Kidney (tissue), 13 donors: ENCODE measurements at regions not wholly inside any gene's neighbourhood (a gene's known extent, or its start where the extent isn't known, plus 50 kb on each side); places are given as distances from the start of the nearest gene placed in this dataset.
A peak's percentile ranks its signal among the peaks of the same experiment; 100 is the strongest.

Experiments used
- DNase-seq, 5 donors: peaks; one replicate each; pipeline ENCODE4 v3.0.0-alpha.2; 2013 to 2020
- FAIRE-seq: peaks from 2 replicates; lab custom pipeline; 2012; peaks lifted over from hg19 to GRCh38; lab: Jason Lieb, UNC
- H3K27ac ChIP-seq, 2 donors: one replicate each; pipeline ENCODE4 v1.7.0; 2013; ENCODE audit warnings: low read depth in 2 of 2, low read length in 2 of 2, inconsistent platforms in 1 of 2
- H3K27me3 ChIP-seq: one replicate; pipeline ENCODE4 v1.7.1; 2013; ENCODE audit warnings: low read length, inconsistent platforms; ENCODE audit not compliant: control insufficient read depth, insufficient read depth
- H3K36me3 ChIP-seq, 3 donors: one replicate each; pipeline versions ENCODE4 v1.7.0 to v1.7.1; 2013; ENCODE audit warnings: low read length in 3 of 3, control low read depth in 1 of 3, inconsistent platforms in 1 of 3; ENCODE audit not compliant: insufficient read depth in 3 of 3, control insufficient read depth in 2 of 3
- H3K4me1 ChIP-seq, 3 donors: one replicate each; pipeline versions ENCODE4 v1.7.0 to v1.7.1; 2013; ENCODE audit warnings: low read length in 3 of 3, inconsistent platforms in 1 of 3, low read depth in 1 of 3; ENCODE audit not compliant: control insufficient read depth in 2 of 3, insufficient read depth in 2 of 3
- H3K4me3 ChIP-seq, 3 donors: one replicate each; pipeline versions ENCODE4 v1.7.0 to v1.8.1; 2013; ENCODE audit warnings: low read length in 3 of 3, control low read depth in 1 of 3, inconsistent platforms in 1 of 3
- H3K9ac ChIP-seq, 3 donors: one replicate each; pipeline versions ENCODE4 v1.7.0 to v1.7.1; 2013; ENCODE audit warnings: low read length in 3 of 3, control low read depth in 1 of 3, inconsistent platforms in 1 of 3
- H3K9me3 ChIP-seq, 3 donors: one replicate each; pipeline versions ENCODE4 v1.7.0 to v1.7.1; 2013; ENCODE audit warnings: low read length in 3 of 3, control low read depth in 1 of 3, inconsistent platforms in 1 of 3; ENCODE audit not compliant: control insufficient read depth in 2 of 3, insufficient read depth in 1 of 3
- intact Hi-C: fragments of 100-400 bp; cut with DNase I; formaldehyde crosslinking; loops from one replicate; pipeline ENCODE4 v1.11.1; 2022
- TF ChIP-seq, protein P1 (sequence below): IDR thresholded peaks from 3 replicates; pipeline ENCODE4 v1.5.1; 2012; ENCODE audit warnings: mild to moderate bottlenecking, moderate library complexity, borderline replicate concordance; ENCODE audit not compliant: insufficient read depth; ENCODE audit errors: extremely low read depth
- donor health status: control.
- donor health status: control.
- donor health status: control.
- donor health status: control.
- donor health status: control.
- donor health status: DM: yes; HTN: yes; CAD: no.
- donor health status: Normal renal cell carcinoma (clear cell type).

DNA sequence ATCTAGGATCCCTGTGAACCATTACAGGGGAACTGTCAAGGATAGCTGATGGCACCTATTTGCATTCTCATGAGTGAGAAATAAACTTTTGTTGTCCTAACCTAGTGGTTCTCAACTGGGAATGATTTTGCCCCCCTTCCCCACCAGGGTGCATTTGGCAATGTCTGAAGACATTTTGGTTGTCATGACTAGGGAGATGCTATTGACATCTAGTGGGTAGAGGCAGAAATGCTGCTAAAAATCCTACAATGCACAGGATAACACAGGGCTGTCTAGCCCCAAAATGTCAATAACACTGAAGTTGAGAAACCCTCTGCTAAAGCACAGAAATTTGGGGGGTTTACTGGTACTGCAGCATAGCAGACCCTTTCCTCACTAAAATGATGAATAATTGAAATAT lies 140.9 kb upstream of the SRRM4 start:
- H3K4me3 ChIP-seq = no peak overlapping the region
- no peak overlapping the region for H3K27ac ChIP-seq
- no peaks in the 10 kb centered on the region for H3K27me3 ChIP-seq
- no peak overlapping the region for H3K9ac ChIP-seq
- intact Hi-C loops = no loop called here
- TF ChIP-seq, protein P1, sequence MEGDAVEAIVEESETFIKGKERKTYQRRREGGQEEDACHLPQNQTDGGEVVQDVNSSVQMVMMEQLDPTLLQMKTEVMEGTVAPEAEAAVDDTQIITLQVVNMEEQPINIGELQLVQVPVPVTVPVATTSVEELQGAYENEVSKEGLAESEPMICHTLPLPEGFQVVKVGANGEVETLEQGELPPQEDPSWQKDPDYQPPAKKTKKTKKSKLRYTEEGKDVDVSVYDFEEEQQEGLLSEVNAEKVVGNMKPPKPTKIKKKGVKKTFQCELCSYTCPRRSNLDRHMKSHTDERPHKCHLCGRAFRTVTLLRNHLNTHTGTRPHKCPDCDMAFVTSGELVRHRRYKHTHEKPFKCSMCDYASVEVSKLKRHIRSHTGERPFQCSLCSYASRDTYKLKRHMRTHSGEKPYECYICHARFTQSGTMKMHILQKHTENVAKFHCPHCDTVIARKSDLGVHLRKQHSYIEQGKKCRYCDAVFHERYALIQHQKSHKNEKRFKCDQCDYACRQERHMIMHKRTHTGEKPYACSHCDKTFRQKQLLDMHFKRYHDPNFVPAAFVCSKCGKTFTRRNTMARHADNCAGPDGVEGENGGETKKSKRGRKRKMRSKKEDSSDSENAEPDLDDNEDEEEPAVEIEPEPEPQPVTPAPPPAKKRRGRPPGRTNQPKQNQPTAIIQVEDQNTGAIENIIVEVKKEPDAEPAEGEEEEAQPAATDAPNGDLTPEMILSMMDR = no peak
- no peak for FAIRE-seq
- H3K4me1 ChIP-seq = no peaks in the 10 kb centered on the region
- no peaks in the 10 kb centered on the region for H3K36me3 ChIP-seq
- peaks cover 0 to 1% (median 0%) of the 10 kb centered on the region in 3 donors for H3K9me3 ChIP-seq
- no peak for DNase-seq

DNA sequence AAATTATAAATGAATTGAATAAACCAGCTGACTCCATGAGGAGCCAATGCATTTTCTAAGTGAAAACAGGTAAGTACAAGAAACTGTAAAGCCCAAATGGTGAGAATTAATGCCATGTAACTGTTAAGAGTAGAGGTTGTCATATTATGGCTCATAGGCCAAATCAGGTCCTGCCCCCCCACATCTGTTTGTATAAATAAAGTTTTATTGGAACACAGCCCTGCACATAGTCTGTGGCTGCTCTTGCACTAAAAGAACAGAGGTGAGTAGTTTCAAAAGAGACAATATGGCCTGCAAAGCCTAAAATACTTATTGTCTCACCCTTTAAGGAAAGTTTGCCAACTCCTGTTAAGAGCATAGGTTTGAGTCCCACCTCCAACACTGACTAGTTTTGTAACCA lies 140.5 kb upstream of the SRRM4 start:
- FAIRE-seq = no peak

DNA sequence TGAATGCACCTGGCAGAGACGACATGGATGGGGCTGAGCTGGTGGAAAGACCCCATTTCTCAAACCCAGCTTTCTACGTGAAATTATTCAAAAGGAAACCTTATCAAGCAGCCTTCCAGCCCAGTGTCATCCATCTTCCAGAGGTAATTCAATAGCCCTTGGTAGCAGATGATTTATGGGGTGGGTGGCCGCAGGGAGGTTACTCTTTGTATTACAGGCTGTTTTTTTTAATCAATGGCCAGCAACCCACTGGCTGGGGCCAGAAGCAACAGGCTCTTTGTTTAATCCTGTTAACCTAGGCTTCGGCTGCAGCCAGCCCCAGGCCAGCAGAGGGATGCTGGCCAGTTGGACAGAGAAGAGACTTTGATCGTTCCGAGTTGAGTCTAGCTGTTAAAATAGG lies 139.8 kb upstream of the SRRM4 start:
- Histone ChIP-seq H3K36me3 (no peaks in the 10 kb centered on the region), H3K27me3 (no peaks in the 10 kb centered on the region), H3K9me3 (no peaks in the 10 kb centered on the region), H3K4me1 (no peaks in the 10 kb centered on the region), H3K27ac (no peak overlapping the region), H3K9ac (no peak overlapping the region), H3K4me3 (no peak overlapping the region)
- TF ChIP-seq, protein P1 = no peak
- FAIRE-seq = no peak
- intact Hi-C loops = no loop called here
- DNase-seq = peak in 2 of 5 donors; percentile 0 to 43

More for the DNA sequence above, 140.5 kb upstream of the SRRM4 start:
- Histone ChIP-seq H3K9me3 (no peaks in the 10 kb centered on the region), H3K27ac (no peak overlapping the region), H3K36me3 (no peaks in the 10 kb centered on the region), H3K4me1 (no peaks in the 10 kb centered on the region), H3K9ac (no peak overlapping the region), H3K27me3 (no peaks in the 10 kb centered on the region), H3K4me3 (no peak overlapping the region)
- TF ChIP-seq, protein P1 = no peak
- intact Hi-C loops = no loop called here
- DNase-seq = no peak

DNA sequence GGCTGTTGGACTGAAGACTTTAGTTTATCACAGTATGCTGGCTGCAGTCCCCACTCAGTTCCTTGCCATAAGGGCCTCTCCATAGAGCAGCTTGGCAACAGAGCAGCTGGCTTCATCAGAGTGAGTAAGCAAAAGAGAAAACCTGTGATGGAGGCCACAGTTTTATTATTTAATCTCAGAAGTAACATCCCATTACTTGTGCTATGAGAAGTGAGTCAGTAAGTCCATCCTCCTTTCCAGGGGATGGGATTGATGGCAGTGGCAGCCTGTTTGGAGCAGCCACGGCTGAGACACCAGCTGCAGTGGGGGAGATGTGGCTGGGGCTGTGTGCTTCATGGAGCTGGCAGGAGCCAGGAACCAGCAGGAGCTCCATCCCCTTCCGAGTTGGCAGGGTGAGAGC lies 138.5 kb upstream of the SRRM4 start:
- intact Hi-C loops = no loop called here
- Histone ChIP-seq H3K9ac (no peak overlapping the region), H3K27ac (no peak overlapping the region), H3K36me3 (no peaks in the 10 kb centered on the region), H3K4me1 (no peaks in the 10 kb centered on the region), H3K4me3 (no peak overlapping the region), H3K27me3 (no peaks in the 10 kb centered on the region), H3K9me3 (no peaks in the 10 kb centered on the region)
- DNase-seq (no peak), FAIRE-seq (no peak)
- TF ChIP-seq, protein P1 = no peak
